Breast epithelium (tissue), 3 donors: ENCODE measurements at regions not wholly inside any gene's neighbourhood (a gene's known extent, or its start where the extent isn't known, plus 50 kb on each side); places are given as distances from the start of the nearest gene placed in this dataset.

Source experiments
- POLR2A ChIP-seq: fragments of 450-650 bp; IDR thresholded peaks from one replicate; pipeline ENCODE4 v1.6.1; 2016; ENCODE audit warnings: antibody characterized with exemption, mild to moderate bottlenecking, moderate library complexity
- TF ChIP-seq, protein P1 (sequence below), 3 donors: fragments of 450-650 bp; IDR thresholded peaks; one replicate each; pipeline ENCODE4 v1.5.1; 2016 to 2017; ENCODE audit warnings: antibody characterized with exemption in 3 of 3, mild to moderate bottlenecking in 3 of 3, moderate library complexity in 3 of 3

- TF ChIP-seq, protein P1, sequence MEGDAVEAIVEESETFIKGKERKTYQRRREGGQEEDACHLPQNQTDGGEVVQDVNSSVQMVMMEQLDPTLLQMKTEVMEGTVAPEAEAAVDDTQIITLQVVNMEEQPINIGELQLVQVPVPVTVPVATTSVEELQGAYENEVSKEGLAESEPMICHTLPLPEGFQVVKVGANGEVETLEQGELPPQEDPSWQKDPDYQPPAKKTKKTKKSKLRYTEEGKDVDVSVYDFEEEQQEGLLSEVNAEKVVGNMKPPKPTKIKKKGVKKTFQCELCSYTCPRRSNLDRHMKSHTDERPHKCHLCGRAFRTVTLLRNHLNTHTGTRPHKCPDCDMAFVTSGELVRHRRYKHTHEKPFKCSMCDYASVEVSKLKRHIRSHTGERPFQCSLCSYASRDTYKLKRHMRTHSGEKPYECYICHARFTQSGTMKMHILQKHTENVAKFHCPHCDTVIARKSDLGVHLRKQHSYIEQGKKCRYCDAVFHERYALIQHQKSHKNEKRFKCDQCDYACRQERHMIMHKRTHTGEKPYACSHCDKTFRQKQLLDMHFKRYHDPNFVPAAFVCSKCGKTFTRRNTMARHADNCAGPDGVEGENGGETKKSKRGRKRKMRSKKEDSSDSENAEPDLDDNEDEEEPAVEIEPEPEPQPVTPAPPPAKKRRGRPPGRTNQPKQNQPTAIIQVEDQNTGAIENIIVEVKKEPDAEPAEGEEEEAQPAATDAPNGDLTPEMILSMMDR (IDR thresholded peaks at IDR 0.05), result no peak
- no peak for TF ChIP-seq POLR2A
Measured at GRCh38 chr14:84025106-84026012, 1504.6 kb upstream of the FLRT2 start.
